ENCODE measurements at regions not wholly inside any gene's neighbourhood (a gene's known extent, or its start where the extent isn't known, plus 50 kb on each side); places are given as distances from the start of the nearest gene placed in this dataset.

DNA sequence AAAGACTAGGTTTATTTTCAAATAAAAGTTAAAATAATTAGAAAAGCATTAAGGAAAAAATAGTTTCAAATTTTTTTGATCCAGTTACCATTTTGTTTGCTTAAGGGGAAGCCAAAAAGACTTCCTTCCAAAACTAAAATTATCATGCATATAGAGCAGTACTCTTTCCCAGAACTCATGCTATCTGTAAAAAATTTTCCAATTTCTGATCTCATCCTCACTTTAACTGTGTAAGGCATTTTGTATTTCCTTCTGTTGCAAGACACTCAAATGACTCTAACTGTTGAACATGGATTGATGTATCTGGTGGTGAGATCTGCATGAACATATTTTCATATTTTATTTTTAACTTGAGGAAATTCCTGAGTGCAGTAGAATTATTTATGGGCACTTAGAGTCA is 150.1 kb downstream of the ADAM29 start:
- TF ChIP-seq POLR2AphosphoS5 (IDR thresholded peaks at IDR 0.05; ENCODE audit: low read depth, low read length): no peak
- TF ChIP-seq RAD21 (IDR thresholded peaks at IDR 0.05; ENCODE audit: low read depth): no peak
- TF ChIP-seq, protein P1, sequence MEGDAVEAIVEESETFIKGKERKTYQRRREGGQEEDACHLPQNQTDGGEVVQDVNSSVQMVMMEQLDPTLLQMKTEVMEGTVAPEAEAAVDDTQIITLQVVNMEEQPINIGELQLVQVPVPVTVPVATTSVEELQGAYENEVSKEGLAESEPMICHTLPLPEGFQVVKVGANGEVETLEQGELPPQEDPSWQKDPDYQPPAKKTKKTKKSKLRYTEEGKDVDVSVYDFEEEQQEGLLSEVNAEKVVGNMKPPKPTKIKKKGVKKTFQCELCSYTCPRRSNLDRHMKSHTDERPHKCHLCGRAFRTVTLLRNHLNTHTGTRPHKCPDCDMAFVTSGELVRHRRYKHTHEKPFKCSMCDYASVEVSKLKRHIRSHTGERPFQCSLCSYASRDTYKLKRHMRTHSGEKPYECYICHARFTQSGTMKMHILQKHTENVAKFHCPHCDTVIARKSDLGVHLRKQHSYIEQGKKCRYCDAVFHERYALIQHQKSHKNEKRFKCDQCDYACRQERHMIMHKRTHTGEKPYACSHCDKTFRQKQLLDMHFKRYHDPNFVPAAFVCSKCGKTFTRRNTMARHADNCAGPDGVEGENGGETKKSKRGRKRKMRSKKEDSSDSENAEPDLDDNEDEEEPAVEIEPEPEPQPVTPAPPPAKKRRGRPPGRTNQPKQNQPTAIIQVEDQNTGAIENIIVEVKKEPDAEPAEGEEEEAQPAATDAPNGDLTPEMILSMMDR (IDR thresholded peaks at IDR 0.05 in 2 of 3, conservative IDR thresholded peaks at IDR 0.05 in 1 of 3; ENCODE audit: borderline replicate concordance in 1 of 3, insufficient read depth in 1 of 3, low read depth in 2 of 3, low read length in 2 of 3): no peak
- no peak for TF ChIP-seq CEBPB (IDR thresholded peaks at IDR 0.05; ENCODE audit: low read depth)
